HG03432 (cell line): ENCODE measurements at regions not wholly inside any gene's neighbourhood (a gene's known extent, or its start where the extent isn't known, plus 50 kb on each side); places are given as distances from the start of the nearest gene placed in this dataset.
"Not testable (repeated sequence)": the region's sequence is repeated elsewhere in the genome, so short reads cannot be mapped to it uniquely, and the experiment has no call there.

ENCODE experiments used
- ATAC-seq: cut with Tn5 transposase; IDR thresholded peaks from one replicate; pipeline ENCODE4 v1.9.1; 2021; ENCODE audit warnings: mild to moderate bottlenecking, moderate library complexity; ENCODE audit not compliant: unreplicated experiment

GRCh38 chr11:19412070-19412469 lies 171.3 kb upstream of the E2F8 start:
- ATAC-seq = not testable (repeated sequence)

GRCh38 chr11:19410032-19410431 lies 169.3 kb upstream of the E2F8 start:
- ATAC-seq = peak; percentile 88

- ATAC-seq = no peak
Measured at GRCh38 chr11:19409307-19409706, 168.6 kb upstream of the E2F8 start.

GRCh38 chr11:19407677-19408270 lies 167.0 kb upstream of the E2F8 start:
- no peak for ATAC-seq

- ATAC-seq = no peak
Measured at GRCh38 chr11:19405966-19406365, 165.2 kb upstream of the E2F8 start.

GRCh38 chr11:19404787-19405186 lies 164.0 kb upstream of the E2F8 start:
- ATAC-seq = no peak

- ATAC-seq = no peak
Measured at GRCh38 chr11:19403196-19403895, 162.6 kb upstream of the E2F8 start.

GRCh38 chr11:19400296-19400695 lies 159.6 kb upstream of the E2F8 start:
- ATAC-seq = no peak

- no peak for ATAC-seq
Measured at GRCh38 chr11:19398772-19399527, 158.2 kb upstream of the E2F8 start.

GRCh38 chr11:19398273-19398672 lies 157.5 kb upstream of the E2F8 start:
- ATAC-seq = no peak

- no peak for ATAC-seq
Measured at GRCh38 chr11:19395050-19395449, 154.3 kb upstream of the E2F8 start.

GRCh38 chr11:19394525-19395016 lies 153.8 kb upstream of the E2F8 start:
- peak; percentile 82 for ATAC-seq

GRCh38 chr11:19393941-19394340 lies 153.2 kb upstream of the E2F8 start:
- ATAC-seq = no peak

GRCh38 chr11:19392847-19393518 lies 152.2 kb upstream of the E2F8 start:
- no peak for ATAC-seq

- no peak for ATAC-seq
Measured at GRCh38 chr11:19392321-19392720, 151.6 kb upstream of the E2F8 start.

GRCh38 chr11:19391652-19392051 lies 150.9 kb upstream of the E2F8 start:
- ATAC-seq = no peak

- no peak for ATAC-seq
Measured at GRCh38 chr11:19391026-19391425, 150.3 kb upstream of the E2F8 start.

GRCh38 chr11:19389787-19390303 lies 149.1 kb upstream of the E2F8 start:
- no peak for ATAC-seq

GRCh38 chr11:19382131-19382611 lies 141.4 kb upstream of the E2F8 start:
- no peak for ATAC-seq

GRCh38 chr11:19380375-19380774 lies 139.6 kb upstream of the E2F8 start:
- no peak for ATAC-seq

- ATAC-seq = no peak
Measured at GRCh38 chr11:19379465-19379864, 138.7 kb upstream of the E2F8 start.
